ENCODE measurements at regions not wholly inside any gene's neighbourhood (a gene's known extent, or its start where the extent isn't known, plus 50 kb on each side); places are given as distances from the start of the nearest gene placed in this dataset.

DNA sequence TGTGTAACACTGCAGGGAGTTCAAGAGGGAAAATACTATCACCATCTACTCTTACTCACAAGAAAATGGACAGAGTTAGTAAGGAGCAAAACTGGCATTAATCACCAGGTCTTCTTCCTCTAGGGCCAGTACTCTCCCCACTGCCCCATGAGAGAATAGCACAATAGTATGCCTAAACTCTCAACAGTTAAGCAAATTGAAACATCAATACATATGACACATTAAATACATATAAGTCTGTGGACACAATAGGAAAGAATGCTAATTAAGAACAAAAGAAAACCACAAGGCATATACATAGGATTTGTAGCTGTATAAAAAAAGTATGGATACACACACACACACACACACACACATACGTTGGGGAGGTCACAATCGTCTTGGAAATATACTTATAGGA, 197.9 kb upstream of the BDNF start:
- TF ChIP-seq, protein P1, sequence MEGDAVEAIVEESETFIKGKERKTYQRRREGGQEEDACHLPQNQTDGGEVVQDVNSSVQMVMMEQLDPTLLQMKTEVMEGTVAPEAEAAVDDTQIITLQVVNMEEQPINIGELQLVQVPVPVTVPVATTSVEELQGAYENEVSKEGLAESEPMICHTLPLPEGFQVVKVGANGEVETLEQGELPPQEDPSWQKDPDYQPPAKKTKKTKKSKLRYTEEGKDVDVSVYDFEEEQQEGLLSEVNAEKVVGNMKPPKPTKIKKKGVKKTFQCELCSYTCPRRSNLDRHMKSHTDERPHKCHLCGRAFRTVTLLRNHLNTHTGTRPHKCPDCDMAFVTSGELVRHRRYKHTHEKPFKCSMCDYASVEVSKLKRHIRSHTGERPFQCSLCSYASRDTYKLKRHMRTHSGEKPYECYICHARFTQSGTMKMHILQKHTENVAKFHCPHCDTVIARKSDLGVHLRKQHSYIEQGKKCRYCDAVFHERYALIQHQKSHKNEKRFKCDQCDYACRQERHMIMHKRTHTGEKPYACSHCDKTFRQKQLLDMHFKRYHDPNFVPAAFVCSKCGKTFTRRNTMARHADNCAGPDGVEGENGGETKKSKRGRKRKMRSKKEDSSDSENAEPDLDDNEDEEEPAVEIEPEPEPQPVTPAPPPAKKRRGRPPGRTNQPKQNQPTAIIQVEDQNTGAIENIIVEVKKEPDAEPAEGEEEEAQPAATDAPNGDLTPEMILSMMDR (IDR thresholded peaks at IDR 0.05; ENCODE audit: low read depth, low read length) = no peak
- TF ChIP-seq EZH2phosphoT487 (IDR thresholded peaks at IDR 0.05; ENCODE audit: low read depth) = no peak

Data from OCI-LY3 (cell line).